PC-3 (cell line): ENCODE measurements at regions not wholly inside any gene's neighbourhood (a gene's known extent, or its start where the extent isn't known, plus 50 kb on each side); places are given as distances from the start of the nearest gene placed in this dataset.

Experiments
- ATAC-seq: fragments of 200-7000 bp; cut with Tn5 transposase; 2 replicates; pipeline ENCODE4 v1.9.1; 2020; ENCODE audit warnings: mild to moderate bottlenecking, moderate library complexity
- BruUV-seq: library from RNA; stranded (reverse); fragments of 400-500 nt; replicated peaks from 2 replicates; lab custom pipeline; 2021; lab: Mats Ljungman, UMichigan
- CTCF ChIA-PET: fragments of 300-600 bp; sonication (Branson Sonifier 250); formaldehyde crosslinking; loops from one replicate; lab custom pipeline; 2022; ENCODE audit warnings: antibody characterized with exemption; lab: Charles Lee
- POLR2A ChIA-PET: fragments of 300-600 bp; sonication (Branson Sonifier 250); formaldehyde crosslinking; loops from one replicate; lab custom pipeline; 2022; ENCODE audit warnings: antibody characterized with exemption; ENCODE audit not compliant: unreplicated experiment; lab: Charles Lee
- DNase-seq: peaks from one replicate; pipeline ENCODE4 v3.0.0-alpha.2; 2015
- H2AFZ ChIP-seq: fragments of 300-600 bp; sonication (generic); 2 replicates; pipeline ENCODE4 v1.6.0; 2016; ENCODE audit warnings: antibody characterized with exemption, low read length
- H3F3A ChIP-seq: fragments of 300-600 bp; sonication (generic); one replicate; pipeline ENCODE4 v1.6.0; 2017; ENCODE audit warnings: antibody characterized with exemption, low read length, control low read depth, mild to moderate bottlenecking; ENCODE audit not compliant: unreplicated experiment
- H3K27ac ChIP-seq: fragments of 300-600 bp; sonication (generic); 2 replicates; pipeline ENCODE4 v1.5.1; 2016; ENCODE audit warnings: mild to moderate bottlenecking, low read length
- H3K27me3 ChIP-seq: fragments of 300-600 bp; sonication (generic); 2 replicates; pipeline ENCODE4 v1.6.1; 2016; ENCODE audit warnings: low read length, mixed read lengths
- H3K36me3 ChIP-seq: fragments of 300-600 bp; sonication (generic); 2 replicates; pipeline ENCODE4 v1.6.1; 2016; ENCODE audit warnings: low read depth, mixed run types, low read length, mixed read lengths
- H3K4me1 ChIP-seq: fragments of 300-600 bp; sonication (generic); 2 replicates; pipeline ENCODE4 v1.5.1; 2016; ENCODE audit warnings: low read length; ENCODE audit not compliant: insufficient read depth
- H3K4me2 ChIP-seq: fragments of 300-600 bp; sonication (generic); 2 replicates; pipeline ENCODE4 v1.6.0; 2016; ENCODE audit warnings: low read length
- H3K4me3 ChIP-seq: fragments of 300-600 bp; sonication (generic); 2 replicates; pipeline ENCODE4 v1.5.1; 2016; ENCODE audit warnings: mild to moderate bottlenecking, low read length, mixed read lengths
- H3K79me2 ChIP-seq: fragments of 300-600 bp; sonication (generic); 2 replicates; pipeline ENCODE4 v1.6.1; 2017; ENCODE audit warnings: low read length, mixed read lengths
- H3K9ac ChIP-seq: fragments of 300-600 bp; sonication (generic); 2 replicates; pipeline ENCODE4 v1.6.0; 2016; ENCODE audit warnings: mild to moderate bottlenecking, low read length
- H3K9me2 ChIP-seq: fragments of 300-600 bp; sonication (generic); replicated peaks from 2 replicates; pipeline ENCODE4 v1.6.1; 2016; ENCODE audit warnings: mixed run types, low read length, mixed read lengths
- H3K9me3 ChIP-seq: fragments of 300-600 bp; sonication (generic); 2 replicates; pipeline ENCODE4 v1.6.1; 2016; ENCODE audit warnings: low read length, mixed read lengths
- H4K20me1 ChIP-seq: fragments of 300-600 bp; sonication (generic); 2 replicates; pipeline ENCODE4 v1.6.1; 2016; ENCODE audit warnings: low read length, mixed read lengths
- CTCF ChIP-seq: fragments of 300-600 bp; sonication (generic); conservative IDR thresholded peaks from 2 replicates; pipeline ENCODE4 v1.5.1; 2017; ENCODE audit warnings: antibody characterized with exemption, low read depth, mild to moderate bottlenecking, low read length
- EZH2 ChIP-seq: fragments of 300-600 bp; sonication (generic); IDR thresholded peaks from one replicate; pipeline ENCODE4 v1.6.1; 2017; ENCODE audit warnings: antibody characterized with exemption, mild to moderate bottlenecking, low read length; ENCODE audit not compliant: unreplicated experiment
- EZH2phosphoT487 ChIP-seq: fragments of 300-600 bp; sonication (generic); IDR thresholded peaks from 2 replicates; pipeline ENCODE4 v1.6.1; 2018; ENCODE audit warnings: mild to moderate bottlenecking, antibody characterized with exemption, low read length, borderline replicate concordance
- intact Hi-C: fragments of 100-400 bp; cut with micrococcal nuclease; formaldehyde crosslinking; loops from 2 replicates; pipeline ENCODE4 v1.9.0; 2023

- TF ChIP-seq CTCF, result no peak
- TF ChIP-seq EZH2phosphoT487, result no peak
- no peak for TF ChIP-seq EZH2
- Histone ChIP-seq H3K27ac (no peak overlapping the region), H3K9ac (no peak overlapping the region), H3K4me3 (no peak overlapping the region), H3K4me2 (no peak overlapping the region), H2AFZ (no peak overlapping the region), H3F3A (no peaks in the 10 kb centered on the region), H3K27me3 (peaks cover 15% of the 10 kb centered on the region), H3K9me3 (no peaks in the 10 kb centered on the region), H3K4me1 (no peaks in the 10 kb centered on the region), H3K36me3 (no peaks in the 10 kb centered on the region), H3K9me2 (no peaks in the 10 kb centered on the region), H4K20me1 (no peaks in the 10 kb centered on the region), H3K79me2 (no peaks in the 10 kb centered on the region)
- CTCF ChIA-PET, result no interaction called here
- no peak for DNase-seq
- no peak for ATAC-seq
- intact Hi-C loops, result no loop called here
- POLR2A ChIA-PET, result no interaction called here
- BruUV-seq, result no TSS peak
These were observed 117.9 kb downstream of the MATN1 start for GRCh38 chr1:30605441-30605920.

DNA sequence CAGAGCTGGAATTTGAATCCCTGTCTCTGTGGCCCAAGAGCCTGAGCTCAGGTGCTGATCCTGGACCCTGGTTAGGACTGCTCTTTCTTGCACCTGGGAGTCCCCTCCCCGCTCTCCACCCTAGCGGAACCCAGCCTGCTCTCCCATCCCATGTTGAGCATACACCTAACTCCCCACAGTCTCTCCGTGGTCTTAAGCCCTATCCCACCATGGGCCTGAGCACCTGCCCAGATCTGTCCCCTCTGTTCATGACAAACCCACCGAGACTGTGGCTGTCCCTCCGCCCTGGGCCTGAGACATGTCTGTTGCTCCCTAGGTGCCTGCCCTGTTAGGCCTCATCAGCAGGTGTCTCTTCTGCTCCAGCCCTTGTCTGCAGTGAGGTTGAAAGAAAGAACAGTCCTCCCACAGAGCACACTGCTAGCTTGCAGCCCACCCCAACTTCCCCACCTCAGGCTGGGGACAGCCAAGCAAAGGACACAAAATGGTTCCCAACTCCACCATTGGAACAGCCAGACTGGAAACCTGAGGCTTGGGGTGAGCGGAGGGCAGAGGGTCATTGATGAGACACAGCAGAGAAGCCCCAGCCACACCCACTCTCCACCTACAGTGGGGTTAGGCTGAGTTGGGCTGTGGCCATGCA is 118.5 kb downstream of the MATN1 start:
- intact Hi-C loops, result no loop called here
- no peak overlapping the region for H3K4me3 ChIP-seq
- H4K20me1 ChIP-seq, result no peaks in the 10 kb centered on the region
- H3K27ac ChIP-seq, result no peak overlapping the region
- no peaks in the 10 kb centered on the region for H3K4me1 ChIP-seq
- H3K79me2 ChIP-seq, result no peaks in the 10 kb centered on the region
- ATAC-seq (no peak), DNase-seq (no peak)
- TF ChIP-seq EZH2phosphoT487 (no peak), CTCF (no peak), EZH2 (no peak)
- ChIA-PET CTCF (no interaction called here), POLR2A (no interaction called here)
- no TSS peak for BruUV-seq
- peaks cover 16% of the 10 kb centered on the region for H3K27me3 ChIP-seq
- no peaks in the 10 kb centered on the region for H3F3A ChIP-seq
- H3K9ac ChIP-seq, result no peak overlapping the region
- H2AFZ ChIP-seq, result no peak overlapping the region
- no peaks in the 10 kb centered on the region for H3K9me2 ChIP-seq
- no peak overlapping the region for H3K4me2 ChIP-seq
- H3K36me3 ChIP-seq, result no peaks in the 10 kb centered on the region
- H3K9me3 ChIP-seq, result no peaks in the 10 kb centered on the region

DNA sequence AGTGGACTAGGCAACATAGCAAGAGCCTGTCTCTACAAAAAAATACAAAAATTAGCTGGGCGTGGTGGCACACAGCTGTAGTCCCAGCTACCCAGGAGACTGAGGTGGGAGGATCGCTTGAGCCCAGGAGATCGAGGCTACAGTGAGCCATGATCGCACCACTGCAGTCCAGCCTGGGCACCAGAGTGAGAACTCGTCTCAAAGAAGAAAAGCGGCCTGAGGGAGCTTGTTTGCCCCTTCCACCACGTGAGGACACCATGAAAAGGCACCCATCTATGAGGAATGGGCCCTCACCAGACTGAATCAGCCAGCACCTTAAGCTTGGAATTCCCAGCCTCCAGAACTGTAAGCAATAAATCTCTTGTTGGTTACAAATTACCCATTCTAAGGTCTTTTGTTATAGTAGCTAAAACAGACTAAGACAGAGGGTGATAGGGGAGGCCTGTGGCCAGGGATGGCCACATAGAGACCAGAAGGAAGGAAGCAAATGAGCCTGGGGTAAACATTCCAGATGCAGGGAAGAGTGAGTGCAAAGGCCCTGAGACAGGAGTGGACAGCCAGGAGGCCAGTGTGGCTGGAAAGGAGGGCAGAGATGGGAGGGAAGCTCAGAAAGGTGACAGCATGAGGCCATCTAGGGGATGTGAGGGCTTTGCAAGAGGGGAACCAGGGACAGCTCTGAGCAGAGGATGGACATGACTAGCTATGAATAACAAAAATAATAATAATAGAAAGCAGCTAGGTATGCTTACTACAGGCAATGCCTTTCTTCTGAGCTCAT is 120.1 kb downstream of the MATN1 start:
- TF ChIP-seq CTCF (no peak), EZH2phosphoT487 (no peak), EZH2 (no peak)
- Histone ChIP-seq H3K4me1 (no peaks in the 10 kb centered on the region), H3K27me3 (peaks cover 28% of the 10 kb centered on the region), H3K79me2 (no peaks in the 10 kb centered on the region), H3F3A (no peaks in the 10 kb centered on the region), H4K20me1 (no peaks in the 10 kb centered on the region), H3K9me2 (no peaks in the 10 kb centered on the region), H2AFZ (no peak overlapping the region), H3K27ac (no peak overlapping the region), H3K9me3 (no peaks in the 10 kb centered on the region), H3K4me2 (no peak overlapping the region), H3K36me3 (no peaks in the 10 kb centered on the region), H3K4me3 (no peak overlapping the region), H3K9ac (no peak overlapping the region)
- DNase-seq (no peak), ATAC-seq (no peak)
- ChIA-PET CTCF (no interaction called here), POLR2A (no interaction called here)
- BruUV-seq, result no TSS peak
- intact Hi-C loops, result no loop called here
